ENCODE measurements at regions not wholly inside any gene's neighbourhood (a gene's known extent, or its start where the extent isn't known, plus 50 kb on each side); places are given as distances from the start of the nearest gene placed in this dataset.

DNA sequence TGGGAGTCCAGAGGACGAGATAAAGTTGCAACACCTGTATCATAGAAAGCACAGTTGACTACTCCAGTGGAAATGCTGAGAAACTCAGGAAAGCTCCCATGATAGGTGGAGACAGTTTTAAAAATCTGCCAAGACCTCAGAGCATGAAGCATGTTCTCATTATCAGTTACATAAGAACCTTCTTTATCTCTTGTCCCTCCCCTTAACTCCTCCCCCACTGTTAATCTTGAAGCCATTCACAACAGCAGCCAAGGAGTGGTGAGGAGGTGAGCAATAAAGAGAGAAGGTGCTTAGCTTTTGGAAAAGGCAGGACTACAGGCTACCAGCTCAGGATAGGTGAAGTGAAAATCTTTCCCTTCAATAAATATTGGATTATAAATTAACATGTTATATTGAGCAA lies 657.9 kb downstream of the NYAP2 start:
- Histone ChIP-seq H2AFZ (no peak overlapping the region), H3K9ac (no peak overlapping the region), H3K4me3 (ENCODE audit: low read depth, low read length) (no peak overlapping the region), H3K27me3 (ENCODE audit: control insufficient read depth, insufficient read depth, low read length) (no peaks in the 10 kb centered on the region), H3K4me1 (peaks cover 2% of the 10 kb centered on the region), H3K4me2 (ENCODE audit: low read length) (no peak overlapping the region), H3K79me2 (no peaks in the 10 kb centered on the region), H3K9me3 (ENCODE audit: control insufficient read depth, low read length) (no peaks in the 10 kb centered on the region), H3K36me3 (ENCODE audit: control insufficient read depth, insufficient read depth, low read length) (no peaks in the 10 kb centered on the region), H3K27ac (no peak overlapping the region)
- TF ChIP-seq, protein P1, sequence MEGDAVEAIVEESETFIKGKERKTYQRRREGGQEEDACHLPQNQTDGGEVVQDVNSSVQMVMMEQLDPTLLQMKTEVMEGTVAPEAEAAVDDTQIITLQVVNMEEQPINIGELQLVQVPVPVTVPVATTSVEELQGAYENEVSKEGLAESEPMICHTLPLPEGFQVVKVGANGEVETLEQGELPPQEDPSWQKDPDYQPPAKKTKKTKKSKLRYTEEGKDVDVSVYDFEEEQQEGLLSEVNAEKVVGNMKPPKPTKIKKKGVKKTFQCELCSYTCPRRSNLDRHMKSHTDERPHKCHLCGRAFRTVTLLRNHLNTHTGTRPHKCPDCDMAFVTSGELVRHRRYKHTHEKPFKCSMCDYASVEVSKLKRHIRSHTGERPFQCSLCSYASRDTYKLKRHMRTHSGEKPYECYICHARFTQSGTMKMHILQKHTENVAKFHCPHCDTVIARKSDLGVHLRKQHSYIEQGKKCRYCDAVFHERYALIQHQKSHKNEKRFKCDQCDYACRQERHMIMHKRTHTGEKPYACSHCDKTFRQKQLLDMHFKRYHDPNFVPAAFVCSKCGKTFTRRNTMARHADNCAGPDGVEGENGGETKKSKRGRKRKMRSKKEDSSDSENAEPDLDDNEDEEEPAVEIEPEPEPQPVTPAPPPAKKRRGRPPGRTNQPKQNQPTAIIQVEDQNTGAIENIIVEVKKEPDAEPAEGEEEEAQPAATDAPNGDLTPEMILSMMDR (IDR thresholded peaks at IDR 0.05): no peak

DNA sequence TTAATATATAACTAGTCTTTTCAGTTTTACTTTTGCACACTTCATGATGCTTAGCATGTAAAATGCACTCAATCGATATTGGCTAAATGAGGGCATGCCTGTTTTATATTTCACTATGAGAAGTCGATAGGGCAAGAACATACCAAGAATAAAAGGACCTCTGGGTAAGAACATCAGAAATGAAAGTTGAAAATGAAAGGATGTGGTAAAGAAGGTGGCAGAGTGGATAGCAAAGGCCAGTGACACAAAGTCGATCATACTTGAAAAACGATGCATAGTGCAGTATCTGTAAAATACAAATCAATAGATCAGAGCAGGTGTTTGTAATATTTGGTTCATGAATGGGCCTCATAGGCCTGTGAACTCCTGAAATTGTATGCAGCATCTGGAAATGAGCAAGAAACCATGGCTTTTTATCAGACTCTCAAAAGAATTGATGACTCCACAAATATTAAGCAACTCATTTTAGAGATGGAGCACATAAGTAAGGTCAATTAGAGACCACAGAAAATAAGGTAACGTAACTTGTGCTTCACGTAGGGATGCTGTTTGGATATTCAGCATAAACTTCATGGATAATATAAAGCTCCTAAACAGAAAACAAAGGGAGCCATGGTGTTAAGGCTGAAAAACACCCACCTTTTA lies 653.4 kb downstream of the NYAP2 start:
- TF ChIP-seq, protein P1 (IDR thresholded peaks at IDR 0.05): no peak
- no peaks in the 10 kb centered on the region for H3K79me2 ChIP-seq
- no peak overlapping the region for H3K4me2 ChIP-seq (ENCODE audit: low read length)
- H3K36me3 ChIP-seq (ENCODE audit: control insufficient read depth, insufficient read depth, low read length): no peaks in the 10 kb centered on the region
- H3K4me1 ChIP-seq: peaks cover 2% of the 10 kb centered on the region
- no peaks in the 10 kb centered on the region for H3K27me3 ChIP-seq (ENCODE audit: control insufficient read depth, insufficient read depth, low read length)
- no peak overlapping the region for H3K27ac ChIP-seq
- H3K4me3 ChIP-seq (ENCODE audit: low read depth, low read length): no peak overlapping the region
- no peak overlapping the region for H2AFZ ChIP-seq
- no peak overlapping the region for H3K9ac ChIP-seq
- no peaks in the 10 kb centered on the region for H3K9me3 ChIP-seq (ENCODE audit: control insufficient read depth, low read length)

DNA sequence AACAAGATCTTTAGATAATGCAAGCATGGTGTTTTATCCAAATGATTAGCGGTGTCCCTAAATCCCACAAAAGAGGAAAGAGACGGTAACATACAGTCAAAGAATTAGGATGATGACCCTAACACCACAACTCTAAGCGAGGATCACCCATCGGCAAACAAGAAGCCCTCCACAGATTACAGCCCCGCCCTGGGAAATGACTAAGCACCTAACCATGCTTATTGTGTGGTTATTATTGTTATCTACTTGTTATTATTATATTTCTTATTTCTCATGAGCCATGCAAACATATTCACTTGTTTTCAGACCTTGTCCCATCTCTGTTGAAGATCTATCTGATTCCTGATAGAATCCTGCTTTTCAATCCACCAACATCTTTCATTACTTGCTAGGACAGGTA lies 651.3 kb downstream of the NYAP2 start:
- H3K79me2 ChIP-seq: no peaks in the 10 kb centered on the region
- H3K4me2 ChIP-seq (ENCODE audit: low read length): no peak overlapping the region
- H2AFZ ChIP-seq: no peak overlapping the region
- H3K9me3 ChIP-seq (ENCODE audit: control insufficient read depth, low read length): no peaks in the 10 kb centered on the region
- H3K4me3 ChIP-seq (ENCODE audit: low read depth, low read length): no peak overlapping the region
- H3K9ac ChIP-seq: no peak overlapping the region
- H3K4me1 ChIP-seq: no peaks in the 10 kb centered on the region
- TF ChIP-seq, protein P1 (IDR thresholded peaks at IDR 0.05): no peak
- H3K27me3 ChIP-seq (ENCODE audit: control insufficient read depth, insufficient read depth, low read length): no peaks in the 10 kb centered on the region
- no peak overlapping the region for H3K27ac ChIP-seq
- no peaks in the 10 kb centered on the region for H3K36me3 ChIP-seq (ENCODE audit: control insufficient read depth, insufficient read depth, low read length)

DNA sequence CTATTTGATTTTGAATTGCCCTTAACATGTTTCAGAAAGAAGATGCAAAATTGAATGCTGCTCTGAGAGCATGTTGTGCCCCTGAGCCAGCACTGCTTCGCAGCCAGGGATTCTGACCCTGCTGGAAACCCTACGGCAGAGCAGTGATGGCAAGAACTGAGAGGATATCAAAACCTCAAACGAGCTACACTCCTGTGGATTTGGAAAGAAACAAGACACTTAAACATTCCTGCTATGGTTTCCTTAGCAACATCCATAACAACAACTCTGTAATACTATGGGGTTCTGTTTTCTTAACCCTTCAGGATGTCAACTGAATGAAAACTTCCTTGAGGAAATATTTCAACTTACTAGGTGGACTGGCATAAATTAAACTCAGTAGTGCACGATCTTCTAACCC lies 649.1 kb downstream of the NYAP2 start:
- no peak overlapping the region for H2AFZ ChIP-seq
- no peak overlapping the region for H3K27ac ChIP-seq
- H3K4me2 ChIP-seq (ENCODE audit: low read length): no peak overlapping the region
- TF ChIP-seq, protein P1 (IDR thresholded peaks at IDR 0.05): no peak
- no peak overlapping the region for H3K4me3 ChIP-seq (ENCODE audit: low read depth, low read length)
- H3K79me2 ChIP-seq: no peaks in the 10 kb centered on the region
- H3K4me1 ChIP-seq: no peaks in the 10 kb centered on the region
- no peak overlapping the region for H3K9ac ChIP-seq
- no peaks in the 10 kb centered on the region for H3K36me3 ChIP-seq (ENCODE audit: control insufficient read depth, insufficient read depth, low read length)
- no peaks in the 10 kb centered on the region for H3K9me3 ChIP-seq (ENCODE audit: control insufficient read depth, low read length)
- no peaks in the 10 kb centered on the region for H3K27me3 ChIP-seq (ENCODE audit: control insufficient read depth, insufficient read depth, low read length)

DNA sequence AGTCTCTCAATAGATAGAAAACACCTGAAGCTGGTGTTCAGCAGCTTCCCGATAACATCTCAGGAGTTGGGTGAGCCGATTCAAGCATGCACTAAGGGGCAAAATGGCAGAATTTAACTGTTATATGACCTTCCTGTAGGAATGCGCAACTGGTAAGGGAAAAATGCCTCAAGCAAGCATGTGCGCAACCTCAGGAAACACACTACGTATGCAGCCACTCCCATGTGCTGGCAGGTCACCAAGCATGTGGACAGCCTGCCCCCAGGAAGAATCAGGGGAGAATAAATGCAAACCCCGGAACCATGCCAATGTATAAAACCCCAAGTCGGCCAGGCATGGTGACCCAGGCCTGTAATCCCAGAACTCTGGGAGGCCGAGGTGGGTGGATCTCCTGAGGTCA lies 645.6 kb downstream of the NYAP2 start:
- H3K9me3 ChIP-seq (ENCODE audit: control insufficient read depth, low read length): no peaks in the 10 kb centered on the region

More for the DNA sequence above, 645.6 kb downstream of the NYAP2 start:
- Histone ChIP-seq H3K9ac (no peak overlapping the region), H3K4me1 (no peaks in the 10 kb centered on the region), H3K79me2 (no peaks in the 10 kb centered on the region), H3K27ac (no peak overlapping the region), H2AFZ (no peak overlapping the region), H3K4me3 (ENCODE audit: low read depth, low read length) (no peak overlapping the region), H3K36me3 (ENCODE audit: control insufficient read depth, insufficient read depth, low read length) (no peaks in the 10 kb centered on the region), H3K4me2 (ENCODE audit: low read length) (no peak overlapping the region), H3K27me3 (ENCODE audit: control insufficient read depth, insufficient read depth, low read length) (no peaks in the 10 kb centered on the region)
- TF ChIP-seq, protein P1 (IDR thresholded peaks at IDR 0.05): no peak
